Spleen (tissue), 4 donors: ENCODE measurements at regions not wholly inside any gene's neighbourhood (a gene's known extent, or its start where the extent isn't known, plus 50 kb on each side); places are given as distances from the start of the nearest gene placed in this dataset.

Experiments used
- small RNA-seq, 4 donors: library from RNA; depleted of rRNA; stranded (forward); fragments of <200 nt; gene quantifications; one replicate each; pipeline ENCODE3, GENCODE V24; 2016

Small RNA genes lying in the stretch of these regions (small RNA-seq; reads per million reads assigned to genes)
- 0 reads per million in 4 donors for gene RNU6-256P
